NCI-H1417 (cell line): ENCODE measurements at regions not wholly inside any gene's neighbourhood (a gene's known extent, or its start where the extent isn't known, plus 50 kb on each side); places are given as distances from the start of the nearest gene placed in this dataset.
"Not testable (repeated sequence)": the region's sequence is repeated elsewhere in the genome, so short reads cannot be mapped to it uniquely, and the experiment has no call there.

ENCODE experiments used
- DNase-seq, 3 experiments: peaks; one replicate each; lab custom pipeline; 2025; lab: John Stamatoyannopoulos, UW

DNA sequence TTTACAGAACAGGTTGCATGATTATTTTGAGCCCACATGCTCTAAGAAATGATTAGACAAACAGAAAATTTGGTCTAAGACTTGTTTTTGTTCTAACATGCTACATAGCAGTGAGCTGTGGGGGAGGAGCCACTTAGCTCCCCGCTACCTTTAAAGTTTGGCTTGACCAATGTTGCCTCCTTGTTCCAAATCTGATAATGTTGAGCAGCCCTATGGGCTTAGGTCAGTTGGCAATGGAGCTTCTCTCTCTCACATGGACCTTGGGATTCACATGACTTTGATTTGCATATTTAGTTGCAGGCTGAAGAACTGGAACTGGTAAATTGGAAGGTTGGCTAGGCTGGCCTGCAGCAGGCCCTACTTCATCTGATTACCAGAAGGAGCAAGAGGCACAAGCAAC lies 116.4 kb downstream of the EBLN2 start:
- DNase-seq = no peak

- DNase-seq = no peak
These were observed 118.1 kb downstream of the EBLN2 start for GRCh38 chr3:73179601-73180000.

GRCh38 chr3:73186741-73187140 lies 125.3 kb downstream of the EBLN2 start:
- DNase-seq = no peak

- DNase-seq = no peak
These were observed 125.9 kb downstream of the EBLN2 start for GRCh38 chr3:73187328-73187727.

DNA sequence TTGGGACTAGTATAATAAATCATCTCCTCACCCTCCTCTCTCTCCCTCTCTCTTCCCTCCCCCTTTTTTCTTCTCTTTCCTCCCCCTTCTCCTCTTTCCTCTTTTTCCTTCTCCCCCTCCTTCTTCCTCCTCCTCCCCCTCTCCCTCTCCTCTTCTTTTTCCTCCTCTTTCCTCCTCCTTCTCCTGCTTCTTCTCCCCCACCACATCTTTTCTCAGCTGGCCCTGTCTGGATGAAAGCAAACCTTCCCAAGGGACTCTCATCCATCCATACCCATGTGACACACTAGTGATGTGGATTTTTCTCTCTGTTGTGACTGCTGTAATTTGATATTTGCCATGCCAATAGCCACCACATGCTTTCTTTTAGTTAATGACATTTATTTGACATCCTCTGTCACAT lies 127.2 kb downstream of the EBLN2 start:
- peak in 2 of 3 experiments; percentile 58 to 62 for DNase-seq

DNA sequence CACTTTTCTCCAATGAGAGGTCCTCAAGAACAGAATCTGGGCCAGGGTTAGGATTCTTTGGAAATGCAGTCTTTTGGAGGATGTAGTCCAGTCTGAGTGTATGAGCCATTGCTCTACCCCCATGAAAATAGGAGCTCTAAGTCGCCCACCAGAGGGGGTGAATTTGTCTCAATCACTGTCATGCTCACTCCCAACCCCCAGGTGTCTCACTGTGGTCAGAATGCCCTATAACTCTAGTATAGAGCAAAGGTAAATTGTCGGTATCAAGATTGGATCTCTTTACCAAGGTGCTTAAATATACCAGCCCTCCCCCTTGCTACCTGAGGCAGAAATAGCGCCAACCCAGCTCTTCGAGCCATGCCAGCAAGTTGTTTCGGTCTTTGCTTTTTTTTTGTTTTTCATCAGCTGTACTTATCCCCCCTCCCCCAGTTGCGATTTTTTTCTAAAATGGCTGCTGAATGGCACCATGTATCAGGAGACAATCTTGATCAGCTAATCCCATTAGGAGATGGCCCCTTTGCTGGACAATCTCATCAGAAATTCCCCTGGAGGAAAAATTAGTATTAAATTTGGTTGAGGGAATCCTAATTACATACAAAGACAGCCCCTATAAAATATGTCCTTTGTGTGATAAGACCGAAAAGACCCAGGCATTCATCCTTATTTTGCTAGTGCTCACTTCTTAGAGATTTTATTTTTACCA lies 130.7 kb downstream of the EBLN2 start:
- DNase-seq = peak in 1 of 3 experiments; percentile 11

DNA sequence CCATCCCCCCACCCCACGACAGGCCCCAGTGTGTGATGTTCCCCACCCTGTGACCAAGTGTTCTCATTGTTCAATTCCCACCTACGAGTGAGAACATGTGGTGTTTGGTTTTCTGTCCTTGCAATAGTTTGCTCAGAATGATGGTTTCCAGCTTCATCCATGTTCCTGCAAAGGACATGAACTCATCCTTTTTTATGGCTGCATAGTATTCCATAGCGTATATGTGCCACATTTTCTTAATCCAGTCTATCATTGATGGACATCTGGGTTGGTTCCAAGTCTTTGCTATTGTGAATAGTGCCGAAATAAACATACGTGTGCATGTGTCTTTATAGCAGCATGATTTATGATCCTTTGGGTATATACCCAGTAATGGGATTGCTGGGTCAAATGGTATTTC lies 132.5 kb downstream of the EBLN2 start:
- DNase-seq = not testable (repeated sequence)

GRCh38 chr3:73197187-73197586 lies 135.7 kb downstream of the EBLN2 start:
- peak in 1 of 3 experiments; percentile 7 for DNase-seq

DNA sequence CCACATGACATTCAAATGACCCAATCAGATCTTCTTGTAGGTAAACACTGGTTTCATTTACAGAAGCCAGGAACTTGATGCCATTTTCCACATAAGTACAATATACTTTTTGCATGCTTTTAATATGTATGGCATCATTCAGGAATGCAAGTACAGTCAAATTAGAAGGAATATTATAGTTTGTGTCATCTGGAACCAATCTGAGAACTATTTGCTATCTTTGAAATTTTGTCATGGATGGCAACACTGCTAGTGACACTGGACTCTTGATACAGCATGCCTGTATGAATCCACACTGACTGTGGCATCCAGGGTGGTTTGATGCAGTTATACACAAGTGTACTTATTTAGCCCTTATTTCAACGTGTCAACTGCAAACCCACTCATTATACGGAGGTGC lies 141.6 kb downstream of the EBLN2 start:
- DNase-seq = no peak

DNA sequence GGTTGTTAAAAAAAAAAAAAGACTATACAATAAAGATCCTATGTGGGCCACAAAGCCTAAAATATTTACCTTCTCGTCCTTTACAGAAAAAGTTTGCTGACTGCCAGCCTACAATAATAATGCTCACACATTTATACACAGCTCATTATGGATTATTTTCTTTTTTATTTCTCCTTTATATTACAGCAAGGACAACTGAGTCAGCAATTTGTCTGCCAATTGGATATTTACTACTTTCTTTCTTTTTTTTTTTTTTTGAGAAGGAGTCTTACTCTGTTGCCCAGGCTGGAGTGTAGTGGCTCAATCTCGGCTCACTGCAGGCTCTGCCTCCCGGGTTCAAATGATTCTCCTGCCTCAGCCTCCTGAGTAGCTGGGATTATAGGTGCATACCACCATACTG lies 142.2 kb downstream of the EBLN2 start:
- no peak for DNase-seq

DNA sequence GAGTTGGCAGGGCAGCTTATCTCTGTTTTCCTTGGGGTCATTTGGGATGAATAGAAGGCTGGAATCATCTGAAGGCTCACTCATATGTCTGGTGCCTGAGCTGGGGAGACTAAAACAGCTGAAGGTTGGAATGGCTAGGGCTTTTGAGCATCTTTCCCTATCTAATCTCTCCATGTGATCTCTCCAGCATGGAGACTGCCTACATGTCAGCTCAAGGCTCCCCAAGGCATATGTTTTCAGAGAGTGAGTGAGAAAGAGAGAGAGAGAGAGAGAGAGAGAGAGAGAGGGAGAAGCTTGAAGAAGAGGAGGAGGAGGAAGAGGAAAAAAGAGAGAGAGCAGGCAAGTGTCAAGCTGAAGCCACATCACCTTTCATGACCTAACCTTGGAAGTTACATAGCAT lies 143.4 kb downstream of the EBLN2 start:
- no peak for DNase-seq

DNA sequence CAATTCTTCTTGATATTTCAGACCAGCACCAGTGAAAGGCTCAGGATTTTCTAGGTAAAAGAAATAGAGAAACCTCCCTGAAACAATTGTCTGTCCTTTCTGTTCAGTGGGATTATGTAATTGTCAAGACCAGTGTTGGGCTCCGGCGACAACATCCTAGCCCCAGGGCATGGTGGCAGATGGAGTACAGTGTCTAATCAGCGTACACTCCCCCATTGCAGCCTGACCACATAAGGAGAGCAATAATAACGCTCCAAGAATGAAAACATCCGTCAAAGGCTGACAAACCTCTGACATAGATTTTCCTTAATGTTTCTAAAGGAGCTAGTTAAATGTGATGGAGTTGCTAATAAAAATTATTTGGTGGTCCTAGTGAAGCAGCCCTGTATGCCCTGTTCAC lies 144.6 kb downstream of the EBLN2 start:
- peak in 2 of 3 experiments; percentile 24 to 64 for DNase-seq

DNA sequence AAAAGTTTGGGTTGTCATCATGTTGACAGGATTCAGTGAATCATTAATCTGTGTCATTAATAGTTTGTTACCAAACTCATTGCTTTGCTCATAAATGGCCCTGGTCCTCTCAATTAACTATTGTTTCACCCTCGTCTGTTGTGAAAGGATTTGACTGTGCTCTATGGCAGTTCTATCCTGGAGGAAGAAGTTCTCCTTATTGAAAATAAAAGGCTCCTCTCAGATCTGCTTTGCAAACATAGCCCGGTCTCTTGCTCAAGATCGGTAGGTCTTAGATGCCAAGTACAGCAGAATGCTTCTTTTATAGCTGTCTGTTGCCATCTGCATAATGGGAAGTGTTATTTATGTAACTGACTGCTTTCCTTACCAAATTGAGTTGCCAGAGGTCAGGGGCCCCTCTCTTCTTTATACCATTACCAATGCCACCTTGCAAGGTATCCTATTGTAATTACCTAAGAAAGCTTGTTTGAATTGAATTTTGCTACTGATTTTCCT lies 146.5 kb downstream of the EBLN2 start:
- no peak for DNase-seq

DNA sequence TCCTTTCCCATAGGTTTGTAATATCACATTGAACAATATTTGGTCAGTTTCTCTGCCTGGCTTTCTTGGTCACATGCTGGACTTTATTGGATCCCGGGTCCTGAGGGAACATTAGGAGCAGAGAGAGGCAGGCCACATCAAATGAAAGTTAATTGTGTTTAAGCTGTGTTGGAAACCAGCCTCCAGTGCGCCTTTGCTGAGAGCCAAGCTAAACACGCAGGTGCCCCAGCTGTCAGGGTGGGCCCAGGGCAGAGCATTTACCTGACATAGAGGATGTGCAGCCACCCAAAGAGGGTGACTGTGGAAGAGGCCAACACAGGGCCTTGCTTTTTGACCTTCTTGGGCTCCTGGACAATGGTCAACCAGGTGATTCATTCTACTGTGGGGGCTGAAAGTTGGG lies 149.3 kb downstream of the EBLN2 start:
- DNase-seq = no peak

- DNase-seq = no peak
These were observed 151.2 kb downstream of the EBLN2 start for GRCh38 chr3:73212683-73213082.

GRCh38 chr3:73213896-73214295 lies 152.4 kb downstream of the EBLN2 start:
- DNase-seq = no peak

DNA sequence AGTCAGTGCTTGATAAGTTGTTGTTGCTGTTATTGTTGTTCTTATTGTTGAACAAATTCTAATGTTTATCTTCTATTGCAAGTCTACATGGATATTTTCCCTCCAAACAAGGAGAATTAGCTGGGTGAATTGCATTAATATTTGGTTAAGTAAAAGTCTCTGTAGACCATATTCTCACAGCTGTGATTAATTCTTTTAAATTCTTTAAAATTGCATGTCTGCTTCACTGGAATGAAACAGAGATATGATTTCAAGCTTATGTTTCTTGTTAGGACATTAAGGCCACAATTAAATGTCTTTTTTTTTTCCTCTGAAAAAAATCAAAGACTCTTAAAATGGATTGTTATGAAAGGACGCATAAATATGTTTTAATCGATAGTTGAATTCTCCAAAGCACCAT lies 153.4 kb downstream of the EBLN2 start:
- DNase-seq = no peak

GRCh38 chr3:73215281-73215680 lies 153.8 kb downstream of the EBLN2 start:
- DNase-seq = no peak

DNA sequence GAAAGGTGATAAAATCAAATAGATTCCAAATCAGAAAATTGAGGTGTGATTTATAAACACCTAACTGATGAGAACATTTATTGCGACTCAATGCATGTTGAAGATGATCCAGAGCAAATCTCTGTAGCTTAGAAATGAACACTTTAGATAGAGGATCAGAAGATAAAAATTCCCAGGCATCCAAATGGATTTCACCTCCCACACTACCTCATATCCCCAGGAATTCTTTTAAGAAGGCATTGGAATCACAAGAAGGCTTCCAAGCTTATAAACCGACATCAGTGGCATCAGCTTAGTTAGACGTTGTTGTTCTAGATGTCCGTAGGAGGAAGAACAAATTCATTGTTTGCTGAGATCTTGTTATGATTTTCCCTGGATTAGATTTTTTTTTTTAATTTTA lies 154.4 kb downstream of the EBLN2 start:
- no peak for DNase-seq

DNA sequence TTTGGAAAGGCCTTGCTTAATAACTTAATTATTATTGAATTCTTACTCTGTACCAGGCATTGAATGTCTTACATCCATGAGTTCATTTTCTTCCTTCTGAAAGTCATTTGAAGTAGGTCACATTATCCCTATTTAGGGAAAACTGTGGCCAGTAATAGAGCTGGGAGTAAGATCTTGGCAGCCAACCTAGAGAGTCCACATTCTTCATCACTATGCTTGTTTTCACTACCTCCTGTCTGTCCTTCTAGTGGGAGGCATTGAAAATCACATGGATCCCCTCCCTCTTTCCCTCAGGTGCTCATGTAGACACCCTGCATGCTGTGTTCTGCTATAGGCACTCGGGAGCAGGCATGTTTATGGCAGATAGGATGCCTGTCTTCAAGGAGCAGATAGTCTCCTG lies 154.9 kb downstream of the EBLN2 start:
- no peak for DNase-seq

DNA sequence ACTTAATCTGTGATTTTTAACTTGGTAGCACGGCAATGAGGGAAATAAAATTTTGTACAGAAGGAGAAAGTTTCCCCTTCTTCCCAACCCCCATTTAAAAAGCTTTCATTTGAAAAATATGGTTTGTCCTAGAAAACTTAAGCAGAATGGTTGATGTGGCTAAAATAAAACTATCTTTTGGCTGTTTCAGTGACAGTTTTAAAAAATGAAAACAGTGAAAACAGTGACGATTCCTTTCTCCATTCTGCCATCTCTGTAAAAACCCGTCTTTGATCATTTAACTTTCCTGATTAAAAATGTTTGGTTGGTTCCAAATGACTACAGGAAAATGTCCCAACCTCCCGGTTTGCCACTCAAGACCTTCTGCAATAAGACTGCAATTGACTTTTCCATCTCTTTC lies 160.7 kb downstream of the EBLN2 start:
- no peak for DNase-seq

- no peak for DNase-seq
These were observed 163.8 kb downstream of the EBLN2 start for GRCh38 chr3:73225146-73225855.

DNA sequence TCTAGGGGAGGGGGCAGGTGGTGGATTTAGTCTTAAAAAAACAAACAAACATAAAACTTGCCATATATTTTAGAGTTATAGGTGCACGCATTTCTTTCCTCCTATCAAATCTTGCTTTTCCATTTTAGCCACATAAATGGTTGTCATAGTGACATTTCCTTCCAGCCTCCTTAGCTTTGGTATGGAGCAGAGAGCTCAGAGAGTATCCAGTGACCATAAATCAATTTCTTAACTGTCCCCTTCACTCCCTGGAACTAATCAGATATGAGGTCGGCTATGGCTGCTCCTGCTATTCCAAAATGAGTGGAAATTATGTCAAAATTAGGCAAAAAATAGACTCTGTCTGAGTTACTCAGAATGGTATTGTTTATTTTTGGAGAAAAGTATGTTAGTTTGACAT lies 164.5 kb downstream of the EBLN2 start:
- DNase-seq = peak in 1 of 3 experiments; percentile 14

- DNase-seq = no peak
These were observed 166.5 kb downstream of the EBLN2 start for GRCh38 chr3:73228000-73228399.
